ENCODE measurements at regions not wholly inside any gene's neighbourhood (a gene's known extent, or its start where the extent isn't known, plus 50 kb on each side); places are given as distances from the start of the nearest gene placed in this dataset.

DNA sequence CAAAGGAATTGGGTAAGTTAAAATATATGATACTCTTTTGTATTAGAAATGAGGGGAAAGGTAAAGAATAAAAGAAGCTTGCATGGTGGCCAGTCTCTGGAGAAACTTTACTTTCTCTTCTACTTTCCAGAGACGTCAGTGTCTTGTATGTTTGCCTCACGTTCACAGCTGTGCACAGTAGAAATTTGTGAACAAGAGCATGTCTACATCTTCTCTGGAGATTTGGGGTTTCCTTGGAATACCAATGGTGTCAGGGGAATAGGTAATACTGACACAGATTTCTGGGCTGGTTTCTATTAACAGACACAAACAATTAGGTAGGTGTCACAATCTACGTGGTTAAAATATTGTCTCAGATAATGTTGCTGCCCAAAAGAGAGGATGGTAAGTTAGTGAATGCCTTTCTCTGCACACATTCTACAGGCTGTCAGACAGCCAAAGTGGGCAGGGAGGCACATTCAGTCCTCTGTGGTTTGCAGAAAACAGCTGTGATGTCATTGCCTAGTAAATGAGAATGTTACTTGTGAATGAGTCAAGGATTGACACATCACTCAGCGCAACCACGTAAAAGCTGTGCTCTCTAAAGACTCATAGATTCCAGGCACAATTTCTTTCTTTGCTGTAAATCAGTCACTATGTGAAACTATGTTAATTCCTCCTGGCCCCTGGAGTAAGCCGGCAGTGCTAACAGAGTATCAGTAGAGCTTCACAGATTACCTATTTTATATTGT, 397.1 kb downstream of the MAN2A1 start:
- no peaks in the 10 kb centered on the region for H3K79me2 ChIP-seq (ENCODE audit: insufficient read depth, low read depth, low read length)
- H3K27ac ChIP-seq (ENCODE audit: low read depth, low read length, poor library complexity, severe bottlenecking) = no peak overlapping the region
- no peak for DNase-seq (ENCODE audit: low spot score)
- CTCF ChIA-PET (ENCODE audit: unreplicated experiment) = no interaction called here
- BruUV-seq (replicated peaks) = no TSS peak
- H4K20me1 ChIP-seq (ENCODE audit: insufficient read depth, low read length) = no peaks in the 10 kb centered on the region
- intact Hi-C loops (cut with micrococcal nuclease; ENCODE audit: unreplicated experiment) = no loop called here
- H3K36me3 ChIP-seq (ENCODE audit: insufficient read depth, low read length) = no peaks in the 10 kb centered on the region
- H3K4me1 ChIP-seq (ENCODE audit: insufficient read depth, low read length, poor library complexity, severe bottlenecking) = no peaks in the 10 kb centered on the region
- POLR2A ChIA-PET = interaction anchor here (0.6 to 1.2 kb wide), 2 partner anchors 15 to 117 kb away, joined by 3 read pairs; no protein-coding TSS in a partner anchor
- no peaks in the 10 kb centered on the region for H3K9me3 ChIP-seq (ENCODE audit: low read length)
- TF ChIP-seq, protein P1, sequence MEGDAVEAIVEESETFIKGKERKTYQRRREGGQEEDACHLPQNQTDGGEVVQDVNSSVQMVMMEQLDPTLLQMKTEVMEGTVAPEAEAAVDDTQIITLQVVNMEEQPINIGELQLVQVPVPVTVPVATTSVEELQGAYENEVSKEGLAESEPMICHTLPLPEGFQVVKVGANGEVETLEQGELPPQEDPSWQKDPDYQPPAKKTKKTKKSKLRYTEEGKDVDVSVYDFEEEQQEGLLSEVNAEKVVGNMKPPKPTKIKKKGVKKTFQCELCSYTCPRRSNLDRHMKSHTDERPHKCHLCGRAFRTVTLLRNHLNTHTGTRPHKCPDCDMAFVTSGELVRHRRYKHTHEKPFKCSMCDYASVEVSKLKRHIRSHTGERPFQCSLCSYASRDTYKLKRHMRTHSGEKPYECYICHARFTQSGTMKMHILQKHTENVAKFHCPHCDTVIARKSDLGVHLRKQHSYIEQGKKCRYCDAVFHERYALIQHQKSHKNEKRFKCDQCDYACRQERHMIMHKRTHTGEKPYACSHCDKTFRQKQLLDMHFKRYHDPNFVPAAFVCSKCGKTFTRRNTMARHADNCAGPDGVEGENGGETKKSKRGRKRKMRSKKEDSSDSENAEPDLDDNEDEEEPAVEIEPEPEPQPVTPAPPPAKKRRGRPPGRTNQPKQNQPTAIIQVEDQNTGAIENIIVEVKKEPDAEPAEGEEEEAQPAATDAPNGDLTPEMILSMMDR (conservative IDR thresholded peaks at IDR 0.05; ENCODE audit: low read length) = no peak
- no peak for TF ChIP-seq EZH2phosphoT487 (IDR thresholded peaks at IDR 0.05; ENCODE audit: borderline replicate concordance, low read depth, low read length)
- no peak overlapping the region for H3K4me2 ChIP-seq (ENCODE audit: low read length)
- no peak overlapping the region for H3K4me3 ChIP-seq (ENCODE audit: low read depth, low read length, poor library complexity, severe bottlenecking)
- H2AFZ ChIP-seq (ENCODE audit: low read length) = no peak overlapping the region
- no peaks in the 10 kb centered on the region for H3K9me2 ChIP-seq (ENCODE audit: insufficient read depth, low read length)

DNA sequence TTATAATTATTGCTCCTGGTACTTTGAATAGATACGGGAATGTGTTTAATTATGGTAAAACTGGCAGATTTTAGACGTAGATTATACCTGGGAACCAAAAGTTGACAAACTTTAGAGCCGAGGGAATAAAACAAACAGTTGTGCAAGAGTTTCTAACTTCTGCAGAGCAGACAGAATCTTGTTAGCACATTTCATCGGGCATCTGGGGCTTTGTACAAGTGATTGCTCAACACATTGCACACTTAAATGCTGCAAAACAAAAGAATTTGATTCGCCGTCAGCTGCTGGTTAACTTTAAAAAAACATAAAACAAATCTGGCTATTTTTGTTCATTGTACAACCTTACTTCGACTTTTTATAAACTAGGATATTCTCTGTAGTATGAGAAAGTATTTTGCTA, 398.1 kb downstream of the MAN2A1 start:
- no peaks in the 10 kb centered on the region for H3K79me2 ChIP-seq (ENCODE audit: insufficient read depth, low read depth, low read length)
- H4K20me1 ChIP-seq (ENCODE audit: insufficient read depth, low read length) = no peaks in the 10 kb centered on the region
- TF ChIP-seq EZH2phosphoT487 (IDR thresholded peaks at IDR 0.05; ENCODE audit: borderline replicate concordance, low read depth, low read length) = no peak
- TF ChIP-seq, protein P1 (conservative IDR thresholded peaks at IDR 0.05; ENCODE audit: low read length) = no peak
- no peak for DNase-seq (ENCODE audit: low spot score)
- H3K36me3 ChIP-seq (ENCODE audit: insufficient read depth, low read length) = no peaks in the 10 kb centered on the region
- H3K4me2 ChIP-seq (ENCODE audit: low read length) = no peak overlapping the region
- H3K4me1 ChIP-seq (ENCODE audit: insufficient read depth, low read length, poor library complexity, severe bottlenecking) = no peaks in the 10 kb centered on the region
- ChIA-PET POLR2A (no interaction called here), CTCF (ENCODE audit: unreplicated experiment) (no interaction called here)
- H3K27ac ChIP-seq (ENCODE audit: low read depth, low read length, poor library complexity, severe bottlenecking) = no peak overlapping the region
- no peak overlapping the region for H3K4me3 ChIP-seq (ENCODE audit: low read depth, low read length, poor library complexity, severe bottlenecking)
- no peaks in the 10 kb centered on the region for H3K9me2 ChIP-seq (ENCODE audit: insufficient read depth, low read length)
- no peak overlapping the region for H2AFZ ChIP-seq (ENCODE audit: low read length)
- intact Hi-C loops (cut with micrococcal nuclease; ENCODE audit: unreplicated experiment) = no loop called here
- BruUV-seq (replicated peaks) = no TSS peak
- H3K9me3 ChIP-seq (ENCODE audit: low read length) = no peaks in the 10 kb centered on the region

- no TSS peak for BruUV-seq (replicated peaks)
- Histone ChIP-seq H4K20me1 (ENCODE audit: insufficient read depth, low read length) (no peaks in the 10 kb centered on the region), H3K4me1 (ENCODE audit: insufficient read depth, low read length, poor library complexity, severe bottlenecking) (no peaks in the 10 kb centered on the region), H3K9me2 (ENCODE audit: insufficient read depth, low read length) (no peaks in the 10 kb centered on the region), H3K27ac (ENCODE audit: low read depth, low read length, poor library complexity, severe bottlenecking) (no peak overlapping the region), H3K36me3 (ENCODE audit: insufficient read depth, low read length) (no peaks in the 10 kb centered on the region), H3K9me3 (ENCODE audit: low read length) (no peaks in the 10 kb centered on the region), H3K4me2 (ENCODE audit: low read length) (no peak overlapping the region), H3K79me2 (ENCODE audit: insufficient read depth, low read depth, low read length) (no peaks in the 10 kb centered on the region), H2AFZ (ENCODE audit: low read length) (no peak overlapping the region), H3K4me3 (ENCODE audit: low read depth, low read length, poor library complexity, severe bottlenecking) (no peak overlapping the region)
- TF ChIP-seq, protein P1 (conservative IDR thresholded peaks at IDR 0.05; ENCODE audit: low read length) = no peak
- TF ChIP-seq EZH2phosphoT487 (IDR thresholded peaks at IDR 0.05; ENCODE audit: borderline replicate concordance, low read depth, low read length) = no peak
- ChIA-PET POLR2A (no interaction called here), CTCF (ENCODE audit: unreplicated experiment) (no interaction called here)
- DNase-seq (ENCODE audit: low spot score) = no peak
- intact Hi-C loops (cut with micrococcal nuclease; ENCODE audit: unreplicated experiment) = no loop called here
Observed at GRCh38 chr5:110088676-110089436, 399.1 kb downstream of the MAN2A1 start.
